ENCODE measurements at regions not wholly inside any gene's neighbourhood (a gene's known extent, or its start where the extent isn't known, plus 50 kb on each side); places are given as distances from the start of the nearest gene placed in this dataset.
"Not testable (repeated sequence)": the region's sequence is repeated elsewhere in the genome, so short reads cannot be mapped to it uniquely, and the experiment has no call there.

- CTCF ChIA-PET = no interaction called here
- no peak for DNase-seq (ENCODE audit: low read depth, low spot score)
- TF ChIP-seq, protein P1, sequence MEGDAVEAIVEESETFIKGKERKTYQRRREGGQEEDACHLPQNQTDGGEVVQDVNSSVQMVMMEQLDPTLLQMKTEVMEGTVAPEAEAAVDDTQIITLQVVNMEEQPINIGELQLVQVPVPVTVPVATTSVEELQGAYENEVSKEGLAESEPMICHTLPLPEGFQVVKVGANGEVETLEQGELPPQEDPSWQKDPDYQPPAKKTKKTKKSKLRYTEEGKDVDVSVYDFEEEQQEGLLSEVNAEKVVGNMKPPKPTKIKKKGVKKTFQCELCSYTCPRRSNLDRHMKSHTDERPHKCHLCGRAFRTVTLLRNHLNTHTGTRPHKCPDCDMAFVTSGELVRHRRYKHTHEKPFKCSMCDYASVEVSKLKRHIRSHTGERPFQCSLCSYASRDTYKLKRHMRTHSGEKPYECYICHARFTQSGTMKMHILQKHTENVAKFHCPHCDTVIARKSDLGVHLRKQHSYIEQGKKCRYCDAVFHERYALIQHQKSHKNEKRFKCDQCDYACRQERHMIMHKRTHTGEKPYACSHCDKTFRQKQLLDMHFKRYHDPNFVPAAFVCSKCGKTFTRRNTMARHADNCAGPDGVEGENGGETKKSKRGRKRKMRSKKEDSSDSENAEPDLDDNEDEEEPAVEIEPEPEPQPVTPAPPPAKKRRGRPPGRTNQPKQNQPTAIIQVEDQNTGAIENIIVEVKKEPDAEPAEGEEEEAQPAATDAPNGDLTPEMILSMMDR (IDR thresholded peaks at IDR 0.05; ENCODE audit: low read depth, low read length) = no peak
- H3K27ac ChIP-seq (ENCODE audit: low read depth, low read length) = no peak overlapping the region
- peaks cover 2% of the 10 kb centered on the region; the same call in 1 of the 2 replicates for H3K9me3 ChIP-seq (ENCODE audit: control insufficient read depth, insufficient read depth, low read length)
- H3K4me3 ChIP-seq (ENCODE audit: low read depth, low read length) = no peak overlapping the region
- no peaks in the 10 kb centered on the region for H3K27me3 ChIP-seq (ENCODE audit: control insufficient read depth, insufficient read depth, low read length)
- POLR2A ChIA-PET = no interaction called here
Observed at GRCh38 chr5:25091921-25092320, 447.1 kb upstream of the CDH10 start.

- ChIA-PET CTCF (no interaction called here), POLR2A (no interaction called here)
- Histone ChIP-seq H3K27ac (ENCODE audit: low read depth, low read length) (no peak overlapping the region), H3K27me3 (ENCODE audit: control insufficient read depth, insufficient read depth, low read length) (no peaks in the 10 kb centered on the region), H3K4me3 (ENCODE audit: low read depth, low read length) (no peak overlapping the region), H3K9me3 (ENCODE audit: control insufficient read depth, insufficient read depth, low read length) (peaks cover 2% of the 10 kb centered on the region; the same call in 1 of the 2 replicates)
- DNase-seq (ENCODE audit: low read depth, low spot score) = no peak
- TF ChIP-seq, protein P1 (IDR thresholded peaks at IDR 0.05; ENCODE audit: low read depth, low read length) = no peak
Observed at GRCh38 chr5:25090854-25091253, 446.1 kb upstream of the CDH10 start.

DNA sequence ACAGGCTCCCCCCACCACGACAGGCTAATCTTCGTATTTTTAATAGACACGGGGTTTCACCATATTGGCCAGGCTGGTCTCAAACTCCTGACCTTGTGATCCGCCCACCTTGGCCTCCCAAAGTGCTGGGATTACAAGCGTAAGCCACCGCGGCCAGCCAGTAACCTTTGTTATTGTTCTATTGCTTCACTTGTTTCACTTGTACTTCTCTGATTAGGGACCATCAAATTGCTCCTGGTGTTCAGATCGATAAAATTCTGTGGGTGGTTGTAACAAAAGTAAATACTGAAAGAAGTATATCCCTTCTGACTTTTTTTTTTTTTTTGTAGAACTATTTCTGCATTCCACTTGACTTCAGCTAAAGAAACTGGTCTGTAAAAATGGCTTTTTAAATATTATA lies 445.5 kb upstream of the CDH10 start:
- ChIA-PET CTCF (no interaction called here), POLR2A (no interaction called here)
- Histone ChIP-seq H3K4me3 (ENCODE audit: low read depth, low read length) (no peak overlapping the region), H3K27me3 (ENCODE audit: control insufficient read depth, insufficient read depth, low read length) (no peaks in the 10 kb centered on the region), H3K9me3 (ENCODE audit: control insufficient read depth, insufficient read depth, low read length) (peaks cover 2% of the 10 kb centered on the region; the same call in 1 of the 2 replicates), H3K27ac (ENCODE audit: low read depth, low read length) (no peak overlapping the region)
- TF ChIP-seq, protein P1 (IDR thresholded peaks at IDR 0.05; ENCODE audit: low read depth, low read length) = no peak
- no peak for DNase-seq (ENCODE audit: low read depth, low spot score)

DNA sequence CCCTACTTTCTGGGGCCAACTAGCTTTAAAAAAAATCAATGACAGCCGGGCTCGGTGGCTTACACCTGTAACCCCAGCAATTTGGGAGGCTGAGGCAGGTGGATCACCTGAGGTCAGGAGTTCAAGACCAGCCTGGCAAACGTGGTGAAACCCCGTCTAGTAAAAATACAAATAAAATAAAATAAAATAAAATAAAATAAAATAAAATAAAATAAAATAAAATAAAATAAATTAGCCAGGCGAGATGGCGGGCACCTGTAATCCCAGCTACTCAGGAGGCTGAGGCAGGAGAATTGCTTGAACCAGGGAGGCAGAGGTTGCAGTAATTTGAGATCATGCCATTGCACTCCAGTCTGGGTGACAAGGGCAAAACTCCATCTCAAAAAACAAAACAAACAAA lies 443.9 kb upstream of the CDH10 start:
- DNase-seq (ENCODE audit: low read depth, low spot score); H3K27ac ChIP-seq (ENCODE audit: low read depth, low read length); POLR2A ChIA-PET; CTCF ChIA-PET; H3K27me3 ChIP-seq (ENCODE audit: control insufficient read depth, insufficient read depth, low read length); H3K9me3 ChIP-seq (ENCODE audit: control insufficient read depth, insufficient read depth, low read length); H3K4me3 ChIP-seq (ENCODE audit: low read depth, low read length): not testable (repeated sequence)

GRCh38 chr5:25083261-25083660 lies 438.5 kb upstream of the CDH10 start:
- H3K9me3 ChIP-seq (ENCODE audit: control insufficient read depth, insufficient read depth, low read length); H3K27me3 ChIP-seq (ENCODE audit: control insufficient read depth, insufficient read depth, low read length); H3K4me3 ChIP-seq (ENCODE audit: low read depth, low read length); POLR2A ChIA-PET; H3K27ac ChIP-seq (ENCODE audit: low read depth, low read length); DNase-seq (ENCODE audit: low read depth, low spot score); CTCF ChIA-PET: not testable (repeated sequence)

- TF ChIP-seq, protein P1 (IDR thresholded peaks at IDR 0.05; ENCODE audit: low read depth, low read length) = no peak
- no peaks in the 10 kb centered on the region for H3K27me3 ChIP-seq (ENCODE audit: control insufficient read depth, insufficient read depth, low read length)
- no peak overlapping the region for H3K4me3 ChIP-seq (ENCODE audit: low read depth, low read length)
- ChIA-PET POLR2A (no interaction called here), CTCF (no interaction called here)
- H3K27ac ChIP-seq (ENCODE audit: low read depth, low read length) = no peak overlapping the region
- H3K9me3 ChIP-seq (ENCODE audit: control insufficient read depth, insufficient read depth, low read length) = peaks cover 12% of the 10 kb centered on the region; the same call in 1 of the 2 replicates
- DNase-seq (ENCODE audit: low read depth, low spot score) = no peak
Observed at GRCh38 chr5:25066239-25066638, 421.5 kb upstream of the CDH10 start.

All from AG04450 (cell line).